ENCODE measurements at regions not wholly inside any gene's neighbourhood (a gene's known extent, or its start where the extent isn't known, plus 50 kb on each side); places are given as distances from the start of the nearest gene placed in this dataset.
"Not testable (repeated sequence)": the region's sequence is repeated elsewhere in the genome, so short reads cannot be mapped to it uniquely, and the experiment has no call there.

DNA sequence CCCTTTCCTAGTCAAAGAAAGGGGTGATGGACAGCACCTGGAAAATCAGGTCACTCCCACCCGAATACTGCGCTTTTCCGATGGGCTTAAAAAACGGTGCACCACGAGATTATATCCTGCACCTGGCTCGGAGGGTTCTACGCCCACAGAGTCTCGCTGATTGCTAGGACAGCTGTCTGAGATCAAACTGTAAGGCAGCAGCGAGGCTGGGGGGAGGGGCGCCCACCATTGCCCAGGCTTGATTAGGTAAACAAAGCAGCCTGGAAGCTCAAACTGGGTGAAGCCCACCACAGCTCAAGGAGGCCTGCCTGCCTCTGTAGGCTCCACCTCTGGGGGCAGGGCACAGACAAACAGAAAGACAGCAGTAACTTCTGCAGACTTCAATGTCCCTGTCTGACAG is 783.4 kb downstream of the NSUN3 start:
- H3K4me3 ChIP-seq (ENCODE audit: low read length); H3K27ac ChIP-seq (ENCODE audit: low read length); DNase-seq; H3K36me3 ChIP-seq (ENCODE audit: control insufficient read depth, insufficient read depth, low read length); H3K4me1 ChIP-seq (ENCODE audit: control insufficient read depth, insufficient read depth, low read length); H3K9me3 ChIP-seq (replicated peaks; ENCODE audit: control insufficient read depth, low read depth, low read length); H3K27me3 ChIP-seq (ENCODE audit: control insufficient read depth, insufficient read depth, low read length): not testable (repeated sequence)
- WGBS (ENCODE audit: insufficient coverage) = 75% methylated on average over 9 of the region's 10 CpGs

DNA sequence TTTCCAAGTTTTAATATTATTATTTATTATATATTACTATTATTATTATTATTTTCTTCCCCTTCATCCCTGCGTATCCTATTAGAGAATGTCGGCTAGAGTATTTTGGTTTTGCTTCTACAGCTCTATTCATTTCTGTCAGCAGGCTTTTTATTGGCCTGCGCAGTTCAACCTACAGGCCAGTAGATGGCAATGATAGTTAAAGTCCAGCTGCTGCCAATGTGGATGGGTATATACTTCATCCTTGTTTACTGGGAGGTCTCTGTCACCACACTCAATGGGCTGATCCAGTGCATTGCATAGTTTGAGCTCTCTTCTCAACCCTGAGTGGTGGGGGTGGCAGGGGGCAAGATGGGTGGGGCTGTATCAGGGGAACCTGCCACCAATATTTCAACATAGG is 799.8 kb downstream of the NSUN3 start:
- Histone ChIP-seq H3K4me3 (ENCODE audit: low read length) (no peak overlapping the region), H3K4me1 (ENCODE audit: control insufficient read depth, insufficient read depth, low read length) (no peaks in the 10 kb centered on the region), H3K27me3 (ENCODE audit: control insufficient read depth, insufficient read depth, low read length) (no peaks in the 10 kb centered on the region), H3K36me3 (ENCODE audit: control insufficient read depth, insufficient read depth, low read length) (no peaks in the 10 kb centered on the region), H3K27ac (ENCODE audit: low read length) (no peak overlapping the region), H3K9me3 (replicated peaks; ENCODE audit: control insufficient read depth, low read depth, low read length) (peaks cover 20% of the 10 kb centered on the region)
- no peak for DNase-seq
- no CpG with 5 or more reads among the region's 3 CpGs for WGBS (ENCODE audit: insufficient coverage)

DNA sequence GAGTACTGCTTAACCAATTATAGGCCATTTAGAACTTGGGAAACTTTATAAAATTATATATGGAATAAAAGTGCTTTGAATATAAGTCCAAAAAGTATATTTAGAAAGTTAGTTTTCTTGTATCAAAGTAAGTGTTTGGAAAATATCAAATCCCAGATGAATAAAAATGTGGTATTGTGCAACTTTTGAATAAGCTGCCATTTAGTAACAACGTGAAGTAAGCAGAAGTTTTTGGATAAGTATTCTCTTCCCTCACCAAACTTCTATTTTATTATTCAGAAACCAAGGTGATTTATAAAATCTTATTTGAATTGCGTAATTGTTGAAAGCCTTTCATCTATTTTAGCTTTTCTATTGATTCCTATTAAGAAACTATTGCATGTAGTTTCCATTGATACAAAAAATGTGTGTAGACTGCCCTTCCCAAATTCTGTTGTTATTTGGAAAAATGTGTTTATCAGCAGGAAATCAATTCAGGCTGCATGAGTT is 806.2 kb downstream of the NSUN3 start:
- Histone ChIP-seq H3K27ac (ENCODE audit: low read length) (no peak overlapping the region), H3K27me3 (ENCODE audit: control insufficient read depth, insufficient read depth, low read length) (no peaks in the 10 kb centered on the region), H3K9me3 (replicated peaks; ENCODE audit: control insufficient read depth, low read depth, low read length) (peaks cover 7% of the 10 kb centered on the region), H3K4me3 (ENCODE audit: low read length) (no peak overlapping the region), H3K36me3 (ENCODE audit: control insufficient read depth, insufficient read depth, low read length) (no peaks in the 10 kb centered on the region), H3K4me1 (ENCODE audit: control insufficient read depth, insufficient read depth, low read length) (no peaks in the 10 kb centered on the region)
- no CpG with 5 or more reads among the region's 2 CpGs for WGBS (ENCODE audit: insufficient coverage)
- no peak for DNase-seq

DNA sequence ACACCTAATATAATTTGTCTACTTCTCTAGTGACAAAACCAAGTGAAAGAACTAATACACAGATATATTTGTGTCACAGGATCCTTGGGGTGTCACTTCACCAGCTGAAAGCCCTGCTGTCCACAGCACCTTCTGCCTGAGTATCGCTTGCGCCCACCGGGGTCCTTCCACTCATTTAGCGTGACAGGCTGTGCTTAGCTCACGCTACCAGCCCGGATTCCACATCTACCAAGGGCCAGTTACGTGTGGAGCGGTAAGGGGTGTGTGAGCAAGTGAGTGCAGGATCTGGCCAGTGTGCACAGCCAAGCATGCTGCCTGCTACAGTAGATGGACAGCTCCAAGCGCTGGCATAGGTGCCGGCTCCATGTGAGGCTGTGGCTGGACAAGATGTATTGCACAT is 810.9 kb downstream of the NSUN3 start:
- WGBS (ENCODE audit: insufficient coverage) = 93% methylated on average over 10 of the region's 10 CpGs
- Histone ChIP-seq H3K4me1 (ENCODE audit: control insufficient read depth, insufficient read depth, low read length) (no peaks in the 10 kb centered on the region), H3K27ac (ENCODE audit: low read length) (no peak overlapping the region), H3K27me3 (ENCODE audit: control insufficient read depth, insufficient read depth, low read length) (no peaks in the 10 kb centered on the region), H3K9me3 (replicated peaks; ENCODE audit: control insufficient read depth, low read depth, low read length) (peaks cover 2% of the 10 kb centered on the region), H3K4me3 (ENCODE audit: low read length) (no peak overlapping the region), H3K36me3 (ENCODE audit: control insufficient read depth, insufficient read depth, low read length) (no peaks in the 10 kb centered on the region)
- no peak for DNase-seq

DNA sequence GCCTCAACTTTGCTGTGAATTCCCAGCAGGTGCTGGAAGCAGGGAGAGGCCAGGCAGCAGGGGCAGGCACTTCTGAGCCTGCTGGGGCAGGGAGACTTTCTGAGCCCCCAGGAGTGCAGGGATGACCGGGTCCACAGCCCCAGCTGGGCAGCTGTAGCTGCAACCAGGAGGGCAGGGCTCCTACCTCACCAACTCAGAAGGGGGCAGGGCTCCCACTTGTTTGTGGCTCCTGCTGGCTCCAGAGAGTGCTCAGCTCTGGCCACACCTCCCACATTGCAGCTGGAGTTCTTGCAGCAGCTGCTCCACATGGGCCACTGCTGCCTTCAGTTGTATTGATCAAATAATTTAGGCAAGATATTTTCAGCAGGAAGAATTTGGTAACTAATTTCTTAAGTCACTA is 812.3 kb downstream of the NSUN3 start:
- no peak overlapping the region for H3K4me3 ChIP-seq (ENCODE audit: low read length)
- peaks cover 2% of the 10 kb centered on the region for H3K9me3 ChIP-seq (replicated peaks; ENCODE audit: control insufficient read depth, low read depth, low read length)
- DNase-seq = no peak
- H3K27me3 ChIP-seq (ENCODE audit: control insufficient read depth, insufficient read depth, low read length) = no peaks in the 10 kb centered on the region
- no peak overlapping the region for H3K27ac ChIP-seq (ENCODE audit: low read length)
- H3K4me1 ChIP-seq (ENCODE audit: control insufficient read depth, insufficient read depth, low read length) = no peaks in the 10 kb centered on the region
- no CpG with 5 or more reads among the region's 1 CpG for WGBS (ENCODE audit: insufficient coverage)
- H3K36me3 ChIP-seq (ENCODE audit: control insufficient read depth, insufficient read depth, low read length) = no peaks in the 10 kb centered on the region

DNA sequence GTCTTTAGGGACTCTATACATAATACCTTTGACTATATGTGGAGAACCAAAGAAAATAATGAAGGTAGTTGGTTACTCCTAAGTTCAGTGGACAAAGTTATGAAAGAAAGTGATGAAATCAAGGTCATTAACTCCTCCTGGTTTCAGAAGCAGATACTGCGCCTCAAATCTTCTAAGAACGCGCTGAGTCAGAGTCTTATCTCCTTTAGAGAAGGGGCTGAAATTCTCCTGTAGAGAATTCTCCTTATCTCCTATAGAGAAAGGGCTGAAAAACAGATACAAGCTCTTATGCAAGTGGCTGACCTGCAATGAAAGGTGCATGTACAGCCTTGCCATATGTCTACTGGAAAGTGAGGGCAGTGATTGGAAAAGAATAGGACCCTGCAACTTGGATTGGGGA is 824.2 kb downstream of the NSUN3 start:
- WGBS (ENCODE audit: insufficient coverage) = no CpG with 5 or more reads among the region's 3 CpGs
- no peaks in the 10 kb centered on the region for H3K27me3 ChIP-seq (ENCODE audit: control insufficient read depth, insufficient read depth, low read length)
- no peak for DNase-seq

DNA sequence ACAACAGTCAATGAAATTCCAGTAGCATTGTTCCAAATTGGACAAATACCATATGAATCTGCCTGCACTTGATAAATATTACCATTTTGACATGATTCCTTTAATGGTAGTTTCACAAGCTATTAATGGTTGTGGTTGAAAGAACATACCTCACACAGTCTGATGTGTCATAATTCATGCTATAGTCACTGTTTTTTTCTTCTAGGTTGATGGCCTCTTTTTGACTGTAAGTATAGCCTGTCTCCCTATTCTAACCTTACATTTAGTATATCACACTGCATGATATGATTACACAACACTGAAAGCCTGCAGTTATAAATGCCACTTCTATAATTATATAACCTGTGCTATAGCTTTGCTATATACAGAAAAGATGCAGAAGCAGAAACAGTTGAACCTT is 834.1 kb downstream of the NSUN3 start:
- Histone ChIP-seq H3K36me3 (ENCODE audit: control insufficient read depth, insufficient read depth, low read length) (no peaks in the 10 kb centered on the region), H3K27me3 (ENCODE audit: control insufficient read depth, insufficient read depth, low read length) (no peaks in the 10 kb centered on the region)
- no peak for DNase-seq

More for the DNA sequence above, 824.2 kb downstream of the NSUN3 start:
- no peaks in the 10 kb centered on the region for H3K9me3 ChIP-seq (replicated peaks; ENCODE audit: control insufficient read depth, low read depth, low read length)
- no peaks in the 10 kb centered on the region for H3K36me3 ChIP-seq (ENCODE audit: control insufficient read depth, insufficient read depth, low read length)
- H3K4me3 ChIP-seq (ENCODE audit: low read length) = no peak overlapping the region
- no peaks in the 10 kb centered on the region for H3K4me1 ChIP-seq (ENCODE audit: control insufficient read depth, insufficient read depth, low read length)
- no peak overlapping the region for H3K27ac ChIP-seq (ENCODE audit: low read length)

DNA sequence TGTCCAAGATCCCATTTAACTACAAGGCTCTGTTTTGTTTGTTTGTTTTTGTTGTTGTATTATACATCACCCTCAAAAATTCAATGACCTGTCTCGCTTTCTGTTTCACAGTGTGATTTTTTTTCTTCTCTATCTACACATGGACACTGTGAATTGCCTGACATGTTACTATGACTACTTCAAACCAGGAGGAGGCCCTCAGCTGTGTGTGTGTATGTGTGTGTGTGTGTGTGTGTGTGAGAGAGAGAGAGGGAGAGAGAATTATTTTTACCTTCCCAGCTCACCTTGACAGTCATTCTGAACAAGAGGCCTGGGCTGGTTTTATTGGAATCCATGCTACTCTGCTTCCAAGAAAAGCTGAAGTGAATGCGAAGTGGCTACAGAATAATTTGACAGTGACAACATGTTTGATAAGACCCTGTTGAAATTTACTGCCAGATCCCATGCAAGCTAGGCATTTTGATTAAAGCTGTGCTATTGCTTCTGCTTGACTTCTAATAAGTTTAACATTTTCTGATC is 841.4 kb downstream of the NSUN3 start:
- DNase-seq = no peak
- WGBS (ENCODE audit: insufficient coverage) = 62% methylated on average over 1 of the region's 2 CpGs

More for the DNA sequence above, 834.1 kb downstream of the NSUN3 start:
- Histone ChIP-seq H3K4me1 (ENCODE audit: control insufficient read depth, insufficient read depth, low read length) (no peaks in the 10 kb centered on the region), H3K27ac (ENCODE audit: low read length) (no peak overlapping the region), H3K4me3 (ENCODE audit: low read length) (no peak overlapping the region), H3K9me3 (replicated peaks; ENCODE audit: control insufficient read depth, low read depth, low read length) (no peaks in the 10 kb centered on the region)

DNA sequence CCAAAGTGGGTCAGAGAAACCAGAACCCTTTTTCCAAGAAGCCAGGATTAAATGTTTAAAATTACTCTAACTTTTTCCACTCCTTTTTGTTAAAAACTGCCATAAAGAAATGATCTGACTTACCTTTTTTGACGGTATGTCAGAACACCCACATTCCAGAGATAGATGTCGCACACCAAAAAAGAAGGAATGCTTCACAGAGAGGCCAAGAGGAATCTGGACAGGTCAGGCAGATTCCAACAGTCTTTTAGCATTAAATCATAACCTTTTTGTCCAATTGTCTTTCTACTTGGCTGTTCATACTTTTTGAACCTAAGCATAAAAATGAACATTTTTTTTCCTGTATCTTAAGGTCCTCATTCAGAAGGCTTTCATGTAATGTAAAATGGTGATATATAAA is 846.9 kb downstream of the NSUN3 start:
- H3K27ac ChIP-seq (ENCODE audit: low read length) = no peak overlapping the region
- no peaks in the 10 kb centered on the region for H3K36me3 ChIP-seq (ENCODE audit: control insufficient read depth, insufficient read depth, low read length)
- WGBS (ENCODE audit: insufficient coverage) = no CpG with 5 or more reads among the region's 2 CpGs
- no peaks in the 10 kb centered on the region for H3K27me3 ChIP-seq (ENCODE audit: control insufficient read depth, insufficient read depth, low read length)
- no peaks in the 10 kb centered on the region for H3K4me1 ChIP-seq (ENCODE audit: control insufficient read depth, insufficient read depth, low read length)
- DNase-seq = no peak
- no peak overlapping the region for H3K4me3 ChIP-seq (ENCODE audit: low read length)
- no peaks in the 10 kb centered on the region for H3K9me3 ChIP-seq (replicated peaks; ENCODE audit: control insufficient read depth, low read depth, low read length)

More for the DNA sequence above, 841.4 kb downstream of the NSUN3 start:
- H3K36me3 ChIP-seq (ENCODE audit: control insufficient read depth, insufficient read depth, low read length) = no peaks in the 10 kb centered on the region
- H3K4me1 ChIP-seq (ENCODE audit: control insufficient read depth, insufficient read depth, low read length) = no peaks in the 10 kb centered on the region
- no peak overlapping the region for H3K27ac ChIP-seq (ENCODE audit: low read length)
- H3K4me3 ChIP-seq (ENCODE audit: low read length) = no peak overlapping the region
- no peaks in the 10 kb centered on the region for H3K9me3 ChIP-seq (replicated peaks; ENCODE audit: control insufficient read depth, low read depth, low read length)
- no peaks in the 10 kb centered on the region for H3K27me3 ChIP-seq (ENCODE audit: control insufficient read depth, insufficient read depth, low read length)

DNA sequence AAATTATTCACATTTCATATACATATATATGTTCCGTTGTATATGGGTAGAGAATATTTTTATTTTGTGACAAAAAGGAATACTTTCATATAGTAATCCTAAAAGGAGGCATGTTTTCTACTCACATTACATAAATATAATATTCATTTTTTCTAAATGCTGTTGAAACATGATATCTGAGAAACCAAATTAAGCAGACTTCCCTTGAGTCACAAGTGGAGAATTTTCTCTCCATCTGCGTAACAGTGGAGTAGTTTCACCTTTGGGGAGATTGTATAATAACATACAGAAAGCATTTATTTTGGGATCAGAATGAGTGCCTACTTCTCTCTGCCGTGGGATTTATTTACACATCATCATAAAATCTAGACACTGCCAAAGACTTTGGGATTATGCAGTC is 849.8 kb downstream of the NSUN3 start:
- Histone ChIP-seq H3K27ac (ENCODE audit: low read length) (no peak overlapping the region), H3K9me3 (replicated peaks; ENCODE audit: control insufficient read depth, low read depth, low read length) (no peaks in the 10 kb centered on the region), H3K27me3 (ENCODE audit: control insufficient read depth, insufficient read depth, low read length) (no peaks in the 10 kb centered on the region), H3K36me3 (ENCODE audit: control insufficient read depth, insufficient read depth, low read length) (no peaks in the 10 kb centered on the region), H3K4me1 (ENCODE audit: control insufficient read depth, insufficient read depth, low read length) (no peaks in the 10 kb centered on the region), H3K4me3 (ENCODE audit: low read length) (no peak overlapping the region)
- DNase-seq = no peak
- WGBS (ENCODE audit: insufficient coverage) = no CpG with 5 or more reads among the region's 3 CpGs

DNA sequence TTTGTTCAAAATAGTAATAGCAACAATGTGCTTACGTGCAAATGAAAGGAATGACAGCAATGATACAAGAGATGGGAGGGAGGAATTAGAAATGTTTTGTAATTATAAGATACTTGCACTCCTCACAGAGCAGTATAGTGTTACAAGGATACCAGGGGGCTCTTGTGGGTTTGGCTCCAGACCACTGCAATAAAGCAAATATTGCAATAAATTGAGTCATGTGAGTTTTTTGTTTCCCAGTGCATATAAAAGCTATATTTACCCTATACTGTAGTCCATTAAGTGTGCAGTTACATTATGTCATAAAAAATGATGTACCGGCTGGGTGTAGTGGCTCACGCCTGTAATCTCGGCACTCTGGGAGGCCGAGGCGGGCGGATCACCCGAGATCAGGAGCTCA is 864.3 kb downstream of the NSUN3 start:
- H3K9me3 ChIP-seq (replicated peaks; ENCODE audit: control insufficient read depth, low read depth, low read length) = no peaks in the 10 kb centered on the region
- H3K27ac ChIP-seq (ENCODE audit: low read length) = no peak overlapping the region
- no peaks in the 10 kb centered on the region for H3K27me3 ChIP-seq (ENCODE audit: control insufficient read depth, insufficient read depth, low read length)
- H3K36me3 ChIP-seq (ENCODE audit: control insufficient read depth, insufficient read depth, low read length) = no peaks in the 10 kb centered on the region
- no CpG with 5 or more reads among the region's 8 CpGs for WGBS (ENCODE audit: insufficient coverage)
- no peak overlapping the region for H3K4me3 ChIP-seq (ENCODE audit: low read length)
- no peaks in the 10 kb centered on the region for H3K4me1 ChIP-seq (ENCODE audit: control insufficient read depth, insufficient read depth, low read length)
- no peak for DNase-seq

All from muscle of leg (tissue), 3 donors.